ENCODE measurements at regions not wholly inside any gene's neighbourhood (a gene's known extent, or its start where the extent isn't known, plus 50 kb on each side); places are given as distances from the start of the nearest gene placed in this dataset.

GRCh38 chr2:54059986-54060385 is 55.4 kb upstream of the ACYP2 start:
- intact Hi-C loops (cut with micrococcal nuclease; ENCODE audit: unreplicated experiment) (no loop called here), in situ Hi-C loops (cut with HindIII; ENCODE audit: low pct_unique_long_range_greater_than_20kb, low sequenced_read_pairs) (no loop called here)
- ATAC-seq: no peak
- no TSS peak for BruUV-seq (replicated peaks)
- no peak overlapping the region for H3K4me3 ChIP-seq (ENCODE audit: low read depth in 2 of 2, low read length in 2 of 2)
- no peaks in the 10 kb centered on the region for H3K4me1 ChIP-seq (ENCODE audit: control insufficient read depth, insufficient read depth, low read length)
- no peak overlapping the region for H3K27ac ChIP-seq (ENCODE audit: low read length)
- H3K27me3 ChIP-seq (ENCODE audit: control insufficient read depth, insufficient read depth, low read length): no peaks in the 10 kb centered on the region
- DNase-seq (ENCODE audit: low read depth, low spot score): no peak
- CTCF ChIA-PET: no interaction called here
- POLR2A ChIA-PET: no interaction called here
- no peaks in the 10 kb centered on the region for H3K36me3 ChIP-seq (ENCODE audit: control insufficient read depth, insufficient read depth, low read length)
- H3K9me3 ChIP-seq (ENCODE audit: control insufficient read depth, insufficient read depth, low read depth, low read length): peaks cover 22% of the 10 kb centered on the region; the same call in 1 of the 2 replicates
- TF ChIP-seq CTCF (IDR thresholded peaks at IDR 0.05) (no peak), TCF7L2 (IDR thresholded peaks at IDR 0.05; ENCODE audit: low read depth, low read length) (no peak), SIN3A (IDR thresholded peaks at IDR 0.05; ENCODE audit: borderline replicate concordance, insufficient read depth, low read depth, low read length) (no peak), REST (IDR thresholded peaks at IDR 0.05; ENCODE audit: insufficient read depth in 1 of 2, low read depth in 2 of 2, low read length in 1 of 2) (no peak), POLR2AphosphoS5 (IDR thresholded peaks at IDR 0.05; ENCODE audit: low read depth, low read length) (no peak)

GRCh38 chr2:54059504-54059903 is 55.9 kb upstream of the ACYP2 start:
- POLR2A ChIA-PET: no interaction called here
- in situ Hi-C loops (cut with HindIII; ENCODE audit: low pct_unique_long_range_greater_than_20kb, low sequenced_read_pairs): no loop called here
- H3K36me3 ChIP-seq (ENCODE audit: control insufficient read depth, insufficient read depth, low read length): no peaks in the 10 kb centered on the region
- no TSS peak for BruUV-seq (replicated peaks)
- H3K4me1 ChIP-seq (ENCODE audit: control insufficient read depth, insufficient read depth, low read length): no peaks in the 10 kb centered on the region
- ATAC-seq (no peak), DNase-seq (ENCODE audit: low read depth, low spot score) (no peak)
- no peak overlapping the region for H3K4me3 ChIP-seq (ENCODE audit: low read depth in 2 of 2, low read length in 2 of 2)
- no peak overlapping the region for H3K27ac ChIP-seq (ENCODE audit: low read length)
- TF ChIP-seq SIN3A (IDR thresholded peaks at IDR 0.05; ENCODE audit: borderline replicate concordance, insufficient read depth, low read depth, low read length): no peak
- TF ChIP-seq POLR2AphosphoS5 (IDR thresholded peaks at IDR 0.05; ENCODE audit: low read depth, low read length): no peak
- TF ChIP-seq CTCF (IDR thresholded peaks at IDR 0.05): no peak
- CTCF ChIA-PET: no interaction called here
- intact Hi-C loops (cut with micrococcal nuclease; ENCODE audit: unreplicated experiment): no loop called here
- peaks cover 22% of the 10 kb centered on the region; the same call in 1 of the 2 replicates for H3K9me3 ChIP-seq (ENCODE audit: control insufficient read depth, insufficient read depth, low read depth, low read length)
- no peaks in the 10 kb centered on the region for H3K27me3 ChIP-seq (ENCODE audit: control insufficient read depth, insufficient read depth, low read length)

Measured in Panc1 (cell line).